SU-DHL-6 (cell line): ENCODE measurements at regions not wholly inside any gene's neighbourhood (a gene's known extent, or its start where the extent isn't known, plus 50 kb on each side); places are given as distances from the start of the nearest gene placed in this dataset.

Experiments used
- CTCF ChIP-seq: fragments of 200-600 bp; sonication (generic); IDR thresholded peaks from one replicate; pipeline ENCODE4 v1.5.1; 2017; ENCODE audit warnings: antibody characterized with exemption, mild to moderate bottlenecking, low read length, moderate library complexity; ENCODE audit not compliant: insufficient read depth, poor library complexity, severe bottlenecking
- EZH2phosphoT487 ChIP-seq: fragments of 200-600 bp; sonication (generic), shearing (Covaris generic); conservative IDR thresholded peaks from 2 replicates; pipeline ENCODE4 v1.6.1; 2018; ENCODE audit warnings: mild to moderate bottlenecking, antibody characterized with exemption, low read length, moderate library complexity, mixed read lengths

DNA sequence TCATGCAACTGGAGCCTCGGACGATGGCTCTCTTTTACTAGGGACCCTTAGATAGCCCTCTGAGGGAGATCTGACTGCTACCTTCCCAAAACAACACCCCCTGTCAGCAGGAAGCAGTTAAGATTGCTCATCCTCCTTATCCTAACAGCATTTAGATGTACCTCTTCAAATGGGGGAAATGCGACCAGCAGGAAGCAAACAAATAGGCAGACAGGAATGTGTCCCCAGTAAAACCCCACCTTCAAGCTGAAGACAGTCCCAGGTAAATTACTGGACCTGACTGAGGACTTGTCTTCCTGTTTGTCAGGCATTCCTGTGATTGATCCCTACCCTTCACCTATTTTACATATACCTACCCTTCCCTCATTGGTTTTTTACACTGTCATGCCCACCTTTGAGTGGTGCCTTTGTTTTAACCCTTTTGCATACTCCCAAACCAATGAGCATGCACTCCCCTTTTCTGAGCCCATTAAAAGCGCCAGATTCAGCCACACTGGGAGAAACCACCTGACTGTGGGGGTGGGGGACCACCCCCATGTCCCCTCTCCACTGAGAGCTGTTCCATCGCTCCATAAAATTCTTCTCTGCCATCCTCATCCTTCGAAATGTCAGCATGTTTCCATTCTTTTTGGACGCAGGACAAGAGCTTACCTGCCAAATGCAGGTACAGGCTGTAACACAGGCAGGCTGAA, 954.0 kb upstream of the CDH6 start:
- no peak for TF ChIP-seq CTCF
- no peak for TF ChIP-seq EZH2phosphoT487
